Adrenal gland (tissue), 5 donors: ENCODE measurements at regions not wholly inside any gene's neighbourhood (a gene's known extent, or its start where the extent isn't known, plus 50 kb on each side); places are given as distances from the start of the nearest gene placed in this dataset.

Experiments used
- POLR2A ChIP-seq, 2 donors: fragments of 450-650 bp; IDR thresholded peaks; one replicate each; pipeline ENCODE4 v1.6.1; 2017; ENCODE audit warnings: antibody characterized with exemption in 2 of 2, mild to moderate bottlenecking in 2 of 2, moderate library complexity in 1 of 2
- TF ChIP-seq, protein P1 (sequence below), 6 experiments: fragments of 450-650 bp in 4 of 6; fragments of 200-600 bp in 2 of 6; sonication (generic) in 1 of 6; IDR thresholded peaks; 1 replicate in 5 of 6; 2 replicates in 1 of 6; pipeline versions ENCODE4 v1.5.1 to v1.8.0; 2016 to 2021; ENCODE audit warnings: antibody characterized with exemption in 6 of 6, mild to moderate bottlenecking in 2 of 6, moderate library complexity in 1 of 6
- donor health status: DM: no; HTN: no; CAD: no.

DNA sequence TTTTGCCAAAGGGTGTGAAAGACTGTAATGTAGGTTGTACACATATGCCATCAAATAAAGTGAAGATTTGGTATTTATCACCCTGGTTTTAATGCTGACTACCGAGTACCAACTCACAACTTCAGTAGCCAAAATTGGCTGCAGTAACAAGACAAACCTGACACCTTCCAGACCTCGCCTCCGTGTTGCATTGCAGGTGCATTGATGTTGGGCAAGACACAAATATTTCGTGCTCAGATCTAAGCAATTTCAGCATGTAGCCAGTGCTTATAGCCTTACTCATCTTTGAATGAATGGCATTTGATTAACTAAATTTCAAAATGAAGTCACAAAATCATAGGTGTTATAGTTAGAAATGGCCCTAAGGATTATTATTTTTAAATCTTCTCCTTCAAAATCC is 400.2 kb downstream of the SOX2 start:
- TF ChIP-seq, protein P1, sequence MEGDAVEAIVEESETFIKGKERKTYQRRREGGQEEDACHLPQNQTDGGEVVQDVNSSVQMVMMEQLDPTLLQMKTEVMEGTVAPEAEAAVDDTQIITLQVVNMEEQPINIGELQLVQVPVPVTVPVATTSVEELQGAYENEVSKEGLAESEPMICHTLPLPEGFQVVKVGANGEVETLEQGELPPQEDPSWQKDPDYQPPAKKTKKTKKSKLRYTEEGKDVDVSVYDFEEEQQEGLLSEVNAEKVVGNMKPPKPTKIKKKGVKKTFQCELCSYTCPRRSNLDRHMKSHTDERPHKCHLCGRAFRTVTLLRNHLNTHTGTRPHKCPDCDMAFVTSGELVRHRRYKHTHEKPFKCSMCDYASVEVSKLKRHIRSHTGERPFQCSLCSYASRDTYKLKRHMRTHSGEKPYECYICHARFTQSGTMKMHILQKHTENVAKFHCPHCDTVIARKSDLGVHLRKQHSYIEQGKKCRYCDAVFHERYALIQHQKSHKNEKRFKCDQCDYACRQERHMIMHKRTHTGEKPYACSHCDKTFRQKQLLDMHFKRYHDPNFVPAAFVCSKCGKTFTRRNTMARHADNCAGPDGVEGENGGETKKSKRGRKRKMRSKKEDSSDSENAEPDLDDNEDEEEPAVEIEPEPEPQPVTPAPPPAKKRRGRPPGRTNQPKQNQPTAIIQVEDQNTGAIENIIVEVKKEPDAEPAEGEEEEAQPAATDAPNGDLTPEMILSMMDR (IDR thresholded peaks at IDR 0.05): no peak
- TF ChIP-seq POLR2A (IDR thresholded peaks at IDR 0.05): no peak
